GM19455 (cell line): ENCODE measurements at regions not wholly inside any gene's neighbourhood (a gene's known extent, or its start where the extent isn't known, plus 50 kb on each side); places are given as distances from the start of the nearest gene placed in this dataset.
A peak's percentile ranks its signal among the peaks of the same experiment; 100 is the strongest.

Experiments used
- ATAC-seq: cut with Tn5 transposase; IDR thresholded peaks from one replicate; pipeline ENCODE4 v1.9.1; 2021; ENCODE audit not compliant: unreplicated experiment

DNA sequence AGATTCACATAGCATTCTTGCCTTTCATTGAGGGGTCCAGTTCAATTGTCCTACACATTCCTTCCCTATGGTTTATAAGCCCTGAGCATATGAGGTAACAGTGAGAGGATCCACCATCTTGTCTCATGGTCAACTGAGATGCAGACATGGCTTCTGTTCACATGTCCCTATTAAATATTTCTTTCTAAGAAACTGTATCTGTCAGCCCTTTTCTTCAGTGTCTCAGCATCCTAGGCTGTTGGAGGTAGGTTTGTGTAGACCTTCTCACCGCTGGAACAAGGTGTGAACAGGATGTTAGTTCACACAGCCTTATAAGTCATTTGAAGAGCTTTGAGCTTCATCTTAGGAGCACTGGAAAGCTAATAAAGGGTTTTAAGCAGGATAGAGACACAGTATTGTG is 110.3 kb upstream of the EDNRB start:
- no peak for ATAC-seq

DNA sequence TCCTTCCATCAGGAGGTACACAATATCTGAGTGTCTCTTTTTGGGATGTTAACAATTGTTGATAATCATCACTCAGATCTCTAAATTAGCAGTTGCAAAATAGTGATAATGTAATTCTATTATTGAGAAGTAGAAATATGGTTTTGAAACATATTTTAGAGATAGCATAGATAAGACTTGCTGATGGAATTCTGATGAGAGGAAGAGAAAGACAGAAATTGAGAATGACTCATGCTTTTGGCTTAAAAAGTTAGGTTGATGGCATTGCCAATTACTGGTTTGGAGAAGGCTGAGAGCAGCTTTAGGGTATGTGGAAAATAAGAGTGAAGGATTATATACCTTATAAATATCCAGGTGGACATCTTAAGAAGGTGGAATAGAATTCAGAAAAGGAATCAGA is 106.4 kb upstream of the EDNRB start:
- ATAC-seq: no peak

GRCh38 chr13:78022164-78022877 is 103.7 kb upstream of the EDNRB start:
- ATAC-seq: peak; percentile 100

- ATAC-seq: no peak
Measured at GRCh38 chr13:78020861-78021260, 102.2 kb upstream of the EDNRB start.

- ATAC-seq: no peak
Measured at GRCh38 chr13:78015782-78016181, 97.2 kb upstream of the EDNRB start.

DNA sequence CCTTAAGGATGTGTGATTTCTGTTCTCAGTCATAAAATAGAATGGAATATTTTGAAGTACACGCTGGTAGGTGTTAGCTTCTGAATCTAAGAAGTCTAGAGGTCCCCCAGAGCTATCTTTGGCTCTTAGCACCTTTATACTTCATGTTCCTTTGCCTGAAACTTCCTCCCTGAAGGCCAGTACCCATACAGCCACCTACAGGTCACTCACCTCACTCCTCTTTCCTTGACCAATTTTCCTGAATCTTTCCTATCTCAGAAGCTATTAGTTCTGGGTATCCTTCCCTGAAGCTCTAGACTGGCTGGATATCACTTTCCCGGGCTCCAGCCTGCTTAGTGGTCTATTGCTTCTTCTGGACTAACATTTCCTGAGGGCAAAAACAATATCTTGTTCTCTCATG is 93.4 kb upstream of the EDNRB start:
- no peak for ATAC-seq

DNA sequence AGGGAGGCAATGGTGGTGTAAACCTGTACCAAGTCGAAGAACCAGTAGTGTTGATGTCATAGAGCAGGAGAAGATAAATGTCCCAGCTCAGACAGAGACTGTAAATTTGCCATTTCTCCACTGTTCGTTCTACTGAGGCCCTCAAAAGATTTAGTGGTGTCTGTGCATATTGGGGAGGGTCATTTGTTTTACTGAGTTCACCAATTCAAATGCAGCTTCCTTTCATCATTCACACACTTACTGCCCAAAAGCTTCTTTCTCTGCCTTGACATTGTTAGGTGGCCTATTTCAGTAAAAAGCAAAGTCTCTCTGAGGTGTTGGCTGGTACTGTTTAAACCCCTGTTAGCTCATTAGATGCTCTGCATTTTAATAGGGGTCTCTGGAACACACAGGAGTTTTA is 86.2 kb upstream of the EDNRB start:
- ATAC-seq: no peak

DNA sequence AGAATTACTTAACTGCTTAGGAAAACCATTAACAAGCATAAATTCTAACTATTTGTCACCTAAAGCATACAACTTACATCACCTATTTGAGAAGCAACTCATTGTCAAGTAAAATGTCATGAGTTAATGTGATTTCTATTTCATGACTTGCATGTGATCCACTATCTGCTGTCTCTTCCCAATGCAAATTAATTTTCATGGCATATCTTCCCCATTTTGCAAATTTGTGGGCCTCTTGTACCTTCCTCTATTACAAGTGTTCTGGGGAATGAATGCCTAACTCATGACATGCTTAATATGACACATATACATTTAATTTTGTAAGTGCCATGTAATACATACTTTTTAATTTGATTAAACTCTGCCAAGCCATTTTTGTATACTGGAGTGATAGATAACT is 81.1 kb upstream of the EDNRB start:
- no peak for ATAC-seq

DNA sequence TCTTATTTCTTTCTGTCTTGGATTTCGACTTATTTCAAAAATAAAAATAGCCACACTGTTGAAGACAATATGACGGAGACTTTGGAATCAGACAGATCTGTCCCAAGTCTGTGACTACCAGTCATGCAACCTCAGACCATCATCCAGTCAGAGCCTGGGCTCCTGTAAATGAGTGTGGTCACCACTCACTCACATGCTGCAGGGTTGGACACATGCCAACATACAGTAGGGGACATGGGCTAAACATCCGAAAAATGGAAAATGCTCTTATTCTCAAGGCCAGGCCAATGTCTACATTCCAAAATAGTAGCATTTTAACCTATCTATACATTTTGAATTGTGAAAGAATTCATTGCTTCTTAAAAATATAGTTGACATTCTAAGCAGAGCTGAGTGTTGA is 75.5 kb upstream of the EDNRB start:
- no peak for ATAC-seq

DNA sequence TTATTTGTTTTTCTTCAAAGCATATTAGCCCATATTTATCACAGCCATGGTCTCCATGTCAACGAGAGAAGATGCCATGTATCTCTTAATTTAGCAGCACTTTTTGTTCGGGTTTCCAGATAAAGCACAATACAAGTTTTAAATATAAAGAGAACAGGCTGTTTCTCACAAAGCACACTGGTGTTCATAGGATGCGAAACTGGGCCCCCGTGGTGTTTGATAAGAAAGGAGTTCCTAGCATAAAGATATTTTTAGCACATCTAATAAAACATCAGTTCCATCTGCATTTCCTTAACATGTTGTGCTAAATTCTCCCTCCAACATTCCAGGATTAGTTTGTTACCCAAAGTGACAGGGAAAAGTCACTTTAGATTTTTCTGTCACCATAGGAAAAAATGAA is 72.4 kb upstream of the EDNRB start:
- ATAC-seq: no peak

DNA sequence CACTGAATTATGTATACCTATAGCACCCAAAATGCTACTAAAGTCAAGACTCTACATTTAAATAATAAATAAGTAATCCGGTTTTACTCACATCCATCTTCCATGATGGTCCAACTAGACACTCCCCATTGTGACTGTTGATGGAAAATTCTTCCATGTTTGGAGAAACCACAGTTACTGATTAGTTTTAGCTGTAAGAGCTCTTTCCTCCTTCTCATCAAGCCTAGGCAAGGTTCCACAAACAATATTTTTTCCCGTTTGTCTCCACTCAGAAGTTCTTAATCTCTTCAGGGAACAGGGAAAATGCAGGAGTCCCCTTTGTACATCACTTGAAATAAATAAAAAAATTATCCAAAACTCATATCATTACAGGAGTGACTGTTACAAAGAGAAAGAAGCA is 70.7 kb upstream of the EDNRB start:
- no peak for ATAC-seq

GRCh38 chr13:77988355-77988754 is 69.7 kb upstream of the EDNRB start:
- no peak for ATAC-seq

- no peak for ATAC-seq
Measured at GRCh38 chr13:77986713-77987112, 68.1 kb upstream of the EDNRB start.

DNA sequence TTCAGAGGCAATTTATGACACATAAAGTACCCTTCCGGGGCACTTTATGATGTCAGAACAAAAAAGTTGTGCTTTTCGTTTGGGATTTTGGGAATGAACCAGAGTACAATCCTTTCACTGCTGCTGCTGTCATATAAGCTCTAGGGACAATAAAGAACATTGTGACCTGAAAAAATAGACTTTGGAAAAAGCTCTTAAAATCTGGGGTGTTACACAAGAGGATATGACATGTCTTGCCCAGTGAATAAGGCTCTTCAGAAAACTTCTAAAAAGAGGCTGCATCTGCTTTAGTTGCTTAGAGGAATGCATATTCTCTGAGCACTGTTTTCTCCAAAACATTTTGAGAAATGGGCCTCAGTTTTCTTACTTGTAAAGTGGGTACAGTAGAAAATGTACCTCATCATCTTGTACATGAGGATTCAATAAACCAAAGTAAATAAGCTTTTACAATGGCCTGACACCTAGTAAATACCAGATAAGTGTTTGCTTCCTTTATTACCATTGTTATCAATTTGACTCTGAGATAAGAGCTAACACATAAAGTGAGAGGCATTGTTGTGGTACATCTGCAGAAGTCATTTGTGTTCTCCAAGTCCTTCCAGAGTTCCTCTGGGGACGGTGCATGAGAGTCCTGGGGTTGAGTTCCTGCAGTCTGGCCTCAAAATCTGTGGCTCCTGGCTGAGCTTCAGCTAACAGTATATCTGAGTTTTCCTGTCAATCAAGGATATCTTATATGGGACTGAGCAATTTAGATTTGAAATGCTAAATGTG is 67.4 kb upstream of the EDNRB start:
- no peak for ATAC-seq

DNA sequence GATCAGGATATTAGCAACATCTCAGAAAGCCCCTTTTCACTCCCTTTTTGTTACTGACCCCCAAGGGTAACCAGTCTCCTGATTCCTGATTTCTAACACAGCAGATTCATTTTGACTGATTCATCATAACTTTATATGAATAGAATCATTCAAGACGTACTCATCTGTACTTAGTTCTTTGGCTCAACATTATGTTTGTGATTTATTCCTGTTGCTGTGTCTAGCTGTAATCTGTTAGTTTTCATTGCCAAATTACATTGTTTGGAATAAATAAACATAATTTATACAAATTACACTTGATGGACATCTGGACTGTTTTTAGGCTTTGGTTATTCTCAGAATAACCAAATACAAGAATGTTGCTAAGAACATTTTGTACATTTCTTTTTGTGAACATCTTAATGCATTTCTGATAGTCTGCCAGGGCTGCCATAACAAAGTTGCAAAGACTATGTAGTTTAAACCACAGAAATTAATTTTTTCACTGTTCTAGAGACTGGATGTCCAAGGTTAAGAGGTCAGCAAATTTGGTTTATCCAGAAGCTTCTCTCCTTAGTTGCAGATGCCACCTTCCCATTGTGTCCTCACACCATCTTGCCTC is 62.8 kb upstream of the EDNRB start:
- no peak for ATAC-seq

- ATAC-seq: no peak
Measured at GRCh38 chr13:77980592-77980991, 62.0 kb upstream of the EDNRB start.

DNA sequence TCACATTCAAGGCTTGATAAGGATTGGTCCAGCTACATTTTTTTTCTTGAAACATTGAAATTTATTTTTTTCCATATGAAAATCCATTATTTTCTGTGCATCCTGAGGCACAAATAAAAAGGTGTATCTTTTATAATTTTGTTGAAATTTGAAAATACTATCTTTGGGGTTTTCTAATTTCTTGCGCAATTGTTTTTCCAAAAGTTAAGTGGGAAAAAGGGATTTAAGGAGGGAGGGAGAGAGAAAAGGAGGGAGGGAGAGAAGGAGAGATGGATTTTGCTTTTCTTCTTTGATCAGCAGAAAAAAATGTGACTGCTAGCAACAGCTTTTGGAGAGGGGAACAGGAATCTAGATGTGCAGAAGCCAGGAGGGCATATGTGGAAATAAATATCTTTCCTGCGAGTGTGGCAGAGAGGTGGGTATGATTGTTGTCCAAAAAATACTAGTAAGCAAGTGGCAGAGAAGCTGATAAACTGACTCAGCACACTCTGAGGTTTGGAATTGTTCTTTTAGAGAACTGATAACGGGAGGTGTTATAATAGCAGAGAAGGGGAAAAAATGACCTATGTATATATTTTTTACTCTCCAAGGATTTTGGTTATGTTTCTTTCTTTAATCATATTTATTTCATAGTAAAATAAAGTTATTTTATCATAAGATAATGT is 61.2 kb upstream of the EDNRB start:
- no peak for ATAC-seq

- no peak for ATAC-seq
Measured at GRCh38 chr13:77975358-77976042, 56.9 kb upstream of the EDNRB start.

- no peak for ATAC-seq
Measured at GRCh38 chr13:77969299-77969698, 50.7 kb upstream of the EDNRB start.
